ENCODE measurements at regions not wholly inside any gene's neighbourhood (a gene's known extent, or its start where the extent isn't known, plus 50 kb on each side); places are given as distances from the start of the nearest gene placed in this dataset.

DNA sequence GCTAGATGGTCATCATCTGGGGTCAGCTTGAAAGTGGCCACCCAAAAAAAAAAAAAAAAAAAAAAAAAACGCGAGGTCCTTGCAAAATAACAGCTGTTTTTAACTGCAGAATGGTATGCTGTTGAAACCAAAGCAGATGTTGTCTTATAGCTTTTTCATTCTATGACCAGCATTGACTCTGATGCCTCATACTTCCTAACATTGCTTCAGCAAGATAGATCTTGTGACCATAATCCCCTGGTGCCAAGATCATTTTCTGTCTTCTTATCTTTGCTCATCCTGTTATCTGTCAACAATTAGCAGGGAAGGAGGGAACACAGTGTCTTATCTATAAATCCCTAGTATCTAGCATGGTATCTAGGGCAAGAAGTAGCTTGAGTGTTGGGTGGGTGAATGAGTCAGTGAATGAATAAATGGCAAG, 181.5 kb downstream of the PLPP3 start:
- intact Hi-C loops (cut with DNase I): no loop called here
- Histone ChIP-seq H3K27me3 (no peaks in the 10 kb centered on the region), H3K36me3 (no peaks in the 10 kb centered on the region), H3K4me3 (no peak overlapping the region), H3K27ac (replicated peaks in 1 of 4) (no peak overlapping the region), H3K4me1 (peaks cover 11 to 16% (median 14%) of the 10 kb centered on the region in 4 donors), H3K9me3 (peaks cover 0 to 8% (median 0%) of the 10 kb centered on the region in 4 donors)
- 69% methylated on average over 2 of the region's 2 CpGs for WGBS
- TF ChIP-seq EP300 (IDR thresholded peaks at IDR 0.05) (no peak), POLR2A (IDR thresholded peaks at IDR 0.05; ENCODE audit: low read depth) (no peak), POLR2AphosphoS5 (IDR thresholded peaks at IDR 0.05) (no peak)
- TF ChIP-seq, protein P1, sequence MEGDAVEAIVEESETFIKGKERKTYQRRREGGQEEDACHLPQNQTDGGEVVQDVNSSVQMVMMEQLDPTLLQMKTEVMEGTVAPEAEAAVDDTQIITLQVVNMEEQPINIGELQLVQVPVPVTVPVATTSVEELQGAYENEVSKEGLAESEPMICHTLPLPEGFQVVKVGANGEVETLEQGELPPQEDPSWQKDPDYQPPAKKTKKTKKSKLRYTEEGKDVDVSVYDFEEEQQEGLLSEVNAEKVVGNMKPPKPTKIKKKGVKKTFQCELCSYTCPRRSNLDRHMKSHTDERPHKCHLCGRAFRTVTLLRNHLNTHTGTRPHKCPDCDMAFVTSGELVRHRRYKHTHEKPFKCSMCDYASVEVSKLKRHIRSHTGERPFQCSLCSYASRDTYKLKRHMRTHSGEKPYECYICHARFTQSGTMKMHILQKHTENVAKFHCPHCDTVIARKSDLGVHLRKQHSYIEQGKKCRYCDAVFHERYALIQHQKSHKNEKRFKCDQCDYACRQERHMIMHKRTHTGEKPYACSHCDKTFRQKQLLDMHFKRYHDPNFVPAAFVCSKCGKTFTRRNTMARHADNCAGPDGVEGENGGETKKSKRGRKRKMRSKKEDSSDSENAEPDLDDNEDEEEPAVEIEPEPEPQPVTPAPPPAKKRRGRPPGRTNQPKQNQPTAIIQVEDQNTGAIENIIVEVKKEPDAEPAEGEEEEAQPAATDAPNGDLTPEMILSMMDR (IDR thresholded peaks at IDR 0.05): no peak
- DNase-seq (ENCODE audit: extremely low spot score): no peak

- Histone ChIP-seq H3K27ac (replicated peaks in 1 of 4) (peak overlapping the region in 3 of 4 donors; percentile 28 to 48 (median 36)), H3K4me3 (no peak overlapping the region), H3K4me1 (peaks cover 11 to 16% (median 14%) of the 10 kb centered on the region in 4 donors), H3K9me3 (peaks cover 0 to 8% (median 0%) of the 10 kb centered on the region in 4 donors), H3K36me3 (no peaks in the 10 kb centered on the region), H3K27me3 (no peaks in the 10 kb centered on the region)
- intact Hi-C loops (cut with DNase I): no loop called here
- no peak for TF ChIP-seq EP300 (IDR thresholded peaks at IDR 0.05)
- TF ChIP-seq POLR2AphosphoS5 (IDR thresholded peaks at IDR 0.05): peak in 1 of 2 donors; percentile 20
- no peak for DNase-seq (ENCODE audit: extremely low spot score)
- 36% methylated on average over 2 of the region's 2 CpGs for WGBS
Measured at GRCh38 chr1:56397409-56397808, 182.0 kb downstream of the PLPP3 start.

DNA sequence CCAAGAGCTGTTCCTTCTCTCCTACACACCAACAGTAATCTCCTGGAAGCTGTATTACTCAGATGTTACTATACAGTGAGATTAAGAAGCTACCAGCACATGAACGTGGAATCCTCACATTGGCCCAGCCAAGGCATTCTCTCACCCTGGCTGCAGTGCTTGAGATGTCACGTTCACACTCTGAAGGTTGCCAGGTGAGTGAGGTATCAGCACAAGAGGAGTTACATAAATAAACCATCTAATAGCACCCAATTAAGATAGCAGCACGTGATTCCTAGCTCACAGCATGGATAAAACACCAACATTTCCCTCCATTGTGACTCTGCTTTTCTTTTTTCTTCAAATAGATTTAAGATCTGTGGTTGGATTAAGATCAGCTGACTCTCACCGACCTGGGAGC, 182.8 kb downstream of the PLPP3 start:
- Histone ChIP-seq H3K27me3 (no peaks in the 10 kb centered on the region), H3K4me1 (peaks cover 11 to 16% (median 14%) of the 10 kb centered on the region in 4 donors), H3K4me3 (no peak overlapping the region), H3K36me3 (no peaks in the 10 kb centered on the region), H3K27ac (replicated peaks in 1 of 4) (peak overlapping the region in 3 of 4 donors; percentile 28 to 48 (median 36)), H3K9me3 (peaks cover 0 to 8% (median 0%) of the 10 kb centered on the region in 4 donors)
- intact Hi-C loops (cut with DNase I): no loop called here
- WGBS: 49% methylated on average over 4 of the region's 4 CpGs
- no peak for DNase-seq (ENCODE audit: extremely low spot score)
- no peak for TF ChIP-seq POLR2AphosphoS5 (IDR thresholded peaks at IDR 0.05)
- no peak for TF ChIP-seq POLR2A (IDR thresholded peaks at IDR 0.05; ENCODE audit: low read depth)
- no peak for TF ChIP-seq EP300 (IDR thresholded peaks at IDR 0.05)
- TF ChIP-seq, protein P1 (IDR thresholded peaks at IDR 0.05): no peak

- intact Hi-C loops (cut with DNase I): no loop called here
- H3K27me3 ChIP-seq: no peaks in the 10 kb centered on the region
- H3K9me3 ChIP-seq: peaks cover 0 to 8% (median 0%) of the 10 kb centered on the region in 4 donors
- peaks cover 11 to 16% (median 14%) of the 10 kb centered on the region in 4 donors for H3K4me1 ChIP-seq
- H3K36me3 ChIP-seq: no peaks in the 10 kb centered on the region
- TF ChIP-seq POLR2A (IDR thresholded peaks at IDR 0.05; ENCODE audit: low read depth) (no peak), POLR2AphosphoS5 (IDR thresholded peaks at IDR 0.05) (no peak), EP300 (IDR thresholded peaks at IDR 0.05) (no peak)
- TF ChIP-seq, protein P1 (IDR thresholded peaks at IDR 0.05): no peak
- no peak overlapping the region for H3K4me3 ChIP-seq
- no peak for DNase-seq (ENCODE audit: extremely low spot score)
- 94% methylated on average over 2 of the region's 2 CpGs for WGBS
- no peak overlapping the region for H3K27ac ChIP-seq (replicated peaks in 1 of 4)
Measured at GRCh38 chr1:56395776-56396175, 183.6 kb downstream of the PLPP3 start.

- peaks cover 21 to 30% (median 26%) of the 10 kb centered on the region in 4 donors for H3K4me1 ChIP-seq
- TF ChIP-seq POLR2AphosphoS5 (IDR thresholded peaks at IDR 0.05) (no peak), POLR2A (IDR thresholded peaks at IDR 0.05; ENCODE audit: low read depth) (no peak), EP300 (IDR thresholded peaks at IDR 0.05) (no peak)
- TF ChIP-seq, protein P1 (IDR thresholded peaks at IDR 0.05): no peak
- no peak for DNase-seq (ENCODE audit: extremely low spot score)
- no peak overlapping the region for H3K27ac ChIP-seq (replicated peaks in 1 of 4)
- H3K9me3 ChIP-seq: no peaks in the 10 kb centered on the region
- no peaks in the 10 kb centered on the region for H3K36me3 ChIP-seq
- WGBS: 76% methylated on average over 6 of the region's 6 CpGs
- no peak overlapping the region for H3K4me3 ChIP-seq
- intact Hi-C loops (cut with DNase I): no loop called here
- no peaks in the 10 kb centered on the region for H3K27me3 ChIP-seq
Measured at GRCh38 chr1:56394298-56394697, 185.1 kb downstream of the PLPP3 start.
